Panc1 (cell line): ENCODE measurements at regions not wholly inside any gene's neighbourhood (a gene's known extent, or its start where the extent isn't known, plus 50 kb on each side); places are given as distances from the start of the nearest gene placed in this dataset.

Experiments used
- ATAC-seq: fragments of 200-7000 bp; cut with Tn5 transposase; 2 replicates; pipeline ENCODE4 v1.9.1; 2020; ENCODE audit warnings: mild to moderate bottlenecking, moderate library complexity
- BruUV-seq: library from RNA; stranded (reverse); fragments of 400-500 nt; replicated peaks from 2 replicates; lab custom pipeline; 2021; lab: Mats Ljungman, UMichigan
- CTCF ChIA-PET: fragments of 300-600 bp; sonication (Branson Sonifier 250); formaldehyde crosslinking; loops from one replicate; lab custom pipeline; 2022; ENCODE audit warnings: antibody characterized with exemption; lab: Charles Lee
- POLR2A ChIA-PET: fragments of 300-600 bp; sonication (Branson Sonifier 250); formaldehyde crosslinking; loops from one replicate; lab custom pipeline; 2022; ENCODE audit warnings: antibody characterized with exemption; lab: Charles Lee
- DNase-seq: peaks from one replicate; pipeline ENCODE4 v3.0.0-alpha.2; 2010; ENCODE audit warnings: low read depth, low spot score
- H3K27ac ChIP-seq: 2 replicates; pipeline ENCODE4 v1.5.1; 2011; ENCODE audit warnings: mild to moderate bottlenecking, low read length, inconsistent platforms
- H3K27me3 ChIP-seq: fragments of 200-500 bp; sonication (Bioruptor generic); 2 replicates; pipeline ENCODE4 v1.6.0; 2014; ENCODE audit warnings: low read length, inconsistent platforms; ENCODE audit not compliant: control insufficient read depth, insufficient read depth
- H3K36me3 ChIP-seq: fragments of 200-500 bp; sonication (Bioruptor generic); 2 replicates; pipeline ENCODE4 v1.5.1; 2014; ENCODE audit warnings: inconsistent platforms, mild to moderate bottlenecking, low read length, moderate library complexity; ENCODE audit not compliant: control insufficient read depth, insufficient read depth
- H3K4me1 ChIP-seq: 2 replicates; pipeline ENCODE4 v1.5.1; 2011; ENCODE audit warnings: inconsistent platforms, mild to moderate bottlenecking, low read length, moderate library complexity; ENCODE audit not compliant: control insufficient read depth, insufficient read depth
- H3K4me3 ChIP-seq, 2 experiments: 2 replicates each; pipeline ENCODE4 v1.5.1; 2011 to 2012; ENCODE audit warnings: low read depth in 2 of 2, low read length in 2 of 2, mild to moderate bottlenecking in 2 of 2, inconsistent platforms in 1 of 2, moderate library complexity in 1 of 2
- H3K9me3 ChIP-seq: fragments of 200-500 bp; sonication (Bioruptor generic); 2 replicates; pipeline ENCODE4 v1.5.1; 2014; ENCODE audit warnings: low read depth, mild to moderate bottlenecking, inconsistent platforms, low read length, moderate library complexity; ENCODE audit not compliant: control insufficient read depth, insufficient read depth
- CTCF ChIP-seq: fragments of 450-650 bp; IDR thresholded peaks from 2 replicates; pipeline ENCODE4 v1.5.1; 2017; ENCODE audit warnings: mild to moderate bottlenecking
- POLR2AphosphoS5 ChIP-seq: IDR thresholded peaks from 2 replicates; pipeline ENCODE4 v1.6.1; 2012; ENCODE audit warnings: mild to moderate bottlenecking, low read depth, low read length, moderate library complexity
- REST ChIP-seq, 2 experiments: IDR thresholded peaks; 2 replicates each; pipeline ENCODE4 v1.6.1; 2011 to 2012; ENCODE audit warnings: low read depth in 2 of 2, control low read depth in 1 of 2, low read length in 1 of 2, mild to moderate bottlenecking in 1 of 2, moderate library complexity in 1 of 2; ENCODE audit not compliant: insufficient read depth in 1 of 2
- SIN3A ChIP-seq: IDR thresholded peaks from 2 replicates; pipeline ENCODE4 v1.6.1; 2012; ENCODE audit warnings: low read depth, mild to moderate bottlenecking, low read length, moderate library complexity, borderline replicate concordance; ENCODE audit not compliant: insufficient read depth
- TCF7L2 ChIP-seq: IDR thresholded peaks from 2 replicates; pipeline ENCODE4 v1.6.1; 2011; ENCODE audit warnings: mild to moderate bottlenecking, low read depth, low read length, inconsistent platforms
- in situ Hi-C: cut with HindIII; loops from 2 replicates; pipeline ENCODE4 v1.10.0; 2016; ENCODE audit warnings: low sequenced_read_pairs, low pct_unique_long_range_greater_than_20kb
- intact Hi-C: fragments of 100-400 bp; cut with micrococcal nuclease; formaldehyde crosslinking; loops from one replicate; pipeline ENCODE4 v1.10.0; 2022; ENCODE audit not compliant: unreplicated experiment

- no peak overlapping the region for H3K27ac ChIP-seq
- H3K36me3 ChIP-seq, result no peaks in the 10 kb centered on the region
- POLR2A ChIA-PET, result no interaction called here
- BruUV-seq, result no TSS peak
- CTCF ChIA-PET, result no interaction called here
- DNase-seq (no peak), ATAC-seq (no peak)
- H3K9me3 ChIP-seq, result no peaks in the 10 kb centered on the region
- no peaks in the 10 kb centered on the region for H3K4me1 ChIP-seq
- in situ Hi-C loops (no loop called here), intact Hi-C loops (no loop called here)
- TF ChIP-seq REST (IDR thresholded peaks at IDR 0.05; ENCODE audit: insufficient read depth in 1 of 2, low read depth in 2 of 2, low read length in 1 of 2) (no peak), POLR2AphosphoS5 (no peak), TCF7L2 (no peak), SIN3A (no peak), CTCF (no peak)
- no peak overlapping the region for H3K4me3 ChIP-seq
- no peaks in the 10 kb centered on the region for H3K27me3 ChIP-seq
These were observed 118.0 kb downstream of the ARL5B start for GRCh38 chr10:18777258-18777657.

- H3K36me3 ChIP-seq, result no peaks in the 10 kb centered on the region
- H3K9me3 ChIP-seq, result no peaks in the 10 kb centered on the region
- DNase-seq, result no peak
- H3K4me1 ChIP-seq, result no peaks in the 10 kb centered on the region
- in situ Hi-C loops (no loop called here), intact Hi-C loops (no loop called here)
- ATAC-seq, result no peak
- ChIA-PET CTCF (no interaction called here), POLR2A (no interaction called here)
- no TSS peak for BruUV-seq
- TF ChIP-seq REST (IDR thresholded peaks at IDR 0.05; ENCODE audit: insufficient read depth in 1 of 2, low read depth in 2 of 2, low read length in 1 of 2) (no peak), CTCF (no peak), TCF7L2 (no peak)
- no peaks in the 10 kb centered on the region for H3K27me3 ChIP-seq
- no peak overlapping the region for H3K4me3 ChIP-seq
- no peak overlapping the region for H3K27ac ChIP-seq
These were observed 127.2 kb downstream of the ARL5B start for GRCh38 chr10:18786478-18786877.
